H9 (cell line): ENCODE measurements at regions not wholly inside any gene's neighbourhood (a gene's known extent, or its start where the extent isn't known, plus 50 kb on each side); places are given as distances from the start of the nearest gene placed in this dataset.

Source experiments
- DNase-seq: peaks from one replicate; pipeline ENCODE4 v3.0.0-alpha.2; 2017
- H2AFZ ChIP-seq: one replicate; pipeline ENCODE4 v1.6.1; 2013; ENCODE audit warnings: mild to moderate bottlenecking, low read length, control low read depth, moderate library complexity
- H2AK5ac ChIP-seq: 2 replicates; pipeline ENCODE4 v1.6.1; 2013; ENCODE audit warnings: low read length, control low read depth, mixed read lengths; ENCODE audit not compliant: insufficient read length
- H2BK120ac ChIP-seq: one replicate; pipeline ENCODE4 v1.6.1; 2013; ENCODE audit warnings: low read depth, mild to moderate bottlenecking, low read length, control low read depth, inconsistent platforms; ENCODE audit not compliant: poor library complexity, severe bottlenecking
- H2BK12ac ChIP-seq: 2 replicates; pipeline ENCODE4 v1.6.1; 2013; ENCODE audit warnings: low read length, control low read depth, mixed read lengths, low read depth; ENCODE audit not compliant: insufficient read length
- H2BK15ac ChIP-seq: 2 replicates; pipeline ENCODE4 v1.6.1; 2013; ENCODE audit warnings: low read depth, low read length, control low read depth
- H2BK20ac ChIP-seq: one replicate; pipeline ENCODE4 v1.6.1; 2013; ENCODE audit warnings: low read depth, mild to moderate bottlenecking, low read length, control low read depth, inconsistent platforms; ENCODE audit not compliant: poor library complexity, severe bottlenecking
- H2BK5ac ChIP-seq: 2 replicates; pipeline ENCODE4 v1.6.1; 2013; ENCODE audit warnings: low read length, control low read depth, mixed read lengths; ENCODE audit not compliant: insufficient read length
- H3K14ac ChIP-seq: 2 replicates; pipeline ENCODE4 v1.6.1; 2013; ENCODE audit warnings: low read length, control low read depth; ENCODE audit not compliant: insufficient read depth
- H3K18ac ChIP-seq: 2 replicates; pipeline ENCODE4 v1.6.1; 2013; ENCODE audit warnings: low read depth, mild to moderate bottlenecking, mixed read lengths, low read length, control low read depth; ENCODE audit not compliant: insufficient read length
- H3K23ac ChIP-seq: 2 replicates; pipeline ENCODE4 v1.6.1; 2013; ENCODE audit warnings: low read length, control low read depth, mixed read lengths, low read depth; ENCODE audit not compliant: insufficient read length
- H3K23me2 ChIP-seq: 2 replicates; pipeline ENCODE4 v1.6.1; 2013; ENCODE audit warnings: low read depth, mild to moderate bottlenecking, mixed read lengths, low read length, control low read depth; ENCODE audit not compliant: insufficient read length, poor library complexity, severe bottlenecking
- H3K27ac ChIP-seq: 2 replicates; pipeline ENCODE4 v1.5.1; 2013; ENCODE audit warnings: low read length, control low read depth, mixed read lengths, low read depth; ENCODE audit not compliant: insufficient read length
- H3K27me3 ChIP-seq: 2 replicates; pipeline ENCODE4 v1.6.1; 2013; ENCODE audit warnings: low read length, control low read depth, inconsistent platforms; ENCODE audit not compliant: insufficient read depth
- H3K4ac ChIP-seq: 2 replicates; pipeline ENCODE4 v1.6.1; 2013; ENCODE audit warnings: low read depth, mild to moderate bottlenecking, control low read depth, inconsistent platforms, low read length, moderate library complexity
- H3K4me1 ChIP-seq: 2 replicates; pipeline ENCODE4 v1.6.1; 2013; ENCODE audit warnings: low read length, control low read depth, inconsistent platforms; ENCODE audit not compliant: insufficient read depth
- H3K4me2 ChIP-seq: 2 replicates; pipeline ENCODE4 v1.6.1; 2013; ENCODE audit warnings: low read length, control low read depth, mixed read lengths; ENCODE audit not compliant: insufficient read length, insufficient read depth
- H3K56ac ChIP-seq: 2 replicates; pipeline ENCODE4 v1.6.1; 2013; ENCODE audit warnings: low read depth, mild to moderate bottlenecking, mixed read lengths, low read length, control low read depth; ENCODE audit not compliant: insufficient read length
- H3K79me1 ChIP-seq: 2 replicates; pipeline ENCODE4 v1.6.1; 2013; ENCODE audit warnings: low read depth, mild to moderate bottlenecking, moderate library complexity, low read length, control low read depth, inconsistent platforms; ENCODE audit not compliant: insufficient read depth, poor library complexity, severe bottlenecking
- H3K79me2 ChIP-seq: 2 replicates; pipeline ENCODE4 v1.6.1; 2013; ENCODE audit warnings: low read length, control low read depth, inconsistent platforms; ENCODE audit not compliant: insufficient read depth
- H3K9ac ChIP-seq: 2 replicates; pipeline ENCODE4 v1.6.1; 2013; ENCODE audit warnings: low read length, control low read depth, mixed read lengths; ENCODE audit not compliant: insufficient read length; ENCODE audit errors: extremely low read depth
- H3K9me3 ChIP-seq: one replicate; pipeline ENCODE4 v1.6.1; 2013; ENCODE audit warnings: low read depth, low read length, inconsistent platforms; ENCODE audit not compliant: control insufficient read depth
- H3T11ph ChIP-seq: one replicate; pipeline ENCODE4 v1.6.1; 2013; ENCODE audit warnings: mild to moderate bottlenecking, low read length, control low read depth, inconsistent platforms
- H4K20me1 ChIP-seq: one replicate; pipeline ENCODE4 v1.6.1; 2013; ENCODE audit not compliant: control insufficient read depth, insufficient read length, insufficient read depth
- H4K5ac ChIP-seq: 2 replicates; pipeline ENCODE4 v1.6.1; 2013; ENCODE audit warnings: low read depth, mild to moderate bottlenecking, mixed read lengths, low read length, control low read depth; ENCODE audit not compliant: insufficient read length
- H4K8ac ChIP-seq: replicated peaks from 2 replicates; pipeline ENCODE4 v1.6.1; 2013; ENCODE audit warnings: low read length, control low read depth, mixed read lengths, low read depth; ENCODE audit not compliant: insufficient read length
- H4K91ac ChIP-seq: 2 replicates; pipeline ENCODE4 v1.6.1; 2013; ENCODE audit warnings: low read depth, mild to moderate bottlenecking, moderate library complexity, mixed read lengths, low read length, control low read depth; ENCODE audit not compliant: insufficient read length
- H3K27ac Mint-ChIP-seq, 3 experiments: 2 replicates in 2 of 3; 3 replicates in 1 of 3; pipeline ENCODE4 v1.8.0; 2020 to 2021; ENCODE audit warnings: mixed read lengths in 3 of 3, mild to moderate bottlenecking in 1 of 3, moderate library complexity in 1 of 3
- H3K27me3 Mint-ChIP-seq: 2 replicates; pipeline ENCODE4 v1.8.0; 2021; ENCODE audit warnings: low read depth, mild to moderate bottlenecking, moderate library complexity, mixed read lengths
- H3K36me3 Mint-ChIP-seq, 3 experiments: 2 replicates in 2 of 3; 3 replicates in 1 of 3; pipeline ENCODE4 v1.8.0; 2020 to 2021; ENCODE audit warnings: low read depth in 3 of 3, mixed read lengths in 3 of 3; ENCODE audit not compliant: insufficient read depth in 1 of 3
- H3K4me1 Mint-ChIP-seq, 2 experiments: 2 replicates each; pipeline ENCODE4 v1.8.0; 2020; ENCODE audit warnings: mixed read lengths in 2 of 2
- H3K4me3 Mint-ChIP-seq, 2 experiments: 2 replicates in 1 of 2; 3 replicates in 1 of 2; pipeline ENCODE4 v1.8.0; 2020 to 2021; ENCODE audit warnings: mild to moderate bottlenecking in 2 of 2, mixed read lengths in 2 of 2, moderate library complexity in 1 of 2
- H3K9me3 Mint-ChIP-seq, 2 experiments: 2 replicates in 1 of 2; 3 replicates in 1 of 2; pipeline ENCODE4 v1.8.0; 2020; ENCODE audit warnings: mild to moderate bottlenecking in 2 of 2, mixed read lengths in 2 of 2, moderate library complexity in 1 of 2
- CTCF ChIP-seq: fragments of 200-600 bp; sonication (generic); conservative IDR thresholded peaks from 3 replicates; pipeline ENCODE4 v1.8.0; 2021; ENCODE audit warnings: antibody characterized with exemption, mild to moderate bottlenecking
- WGBS: extraction: QIAGEN DNeasy Blood & Tissue Kit; methylation state at CpG from one replicate; pipeline ENCODE4 v1.1.7; 2013; ENCODE audit warnings: missing lambda C conversion rate, low lambda C conversion rate, mixed read lengths; ENCODE audit not compliant: insufficient read length; ENCODE audit errors: extremely low coverage; 5-methylcytosine and 5-hydroxymethylcytosine counted together

GRCh38 chr3:182711853-182712252 is 81.5 kb upstream of the ATP11B start:
- no peaks in the 10 kb centered on the region for H3K36me3 Mint-ChIP-seq
- TF ChIP-seq CTCF: no peak
- Histone ChIP-seq H2BK120ac (no peak overlapping the region), H3K4me2 (no peak overlapping the region), H4K5ac (no peak overlapping the region), H4K91ac (no peak overlapping the region), H3K23ac (no peak overlapping the region), H3K9me3 (no peaks in the 10 kb centered on the region), H2BK5ac (no peak overlapping the region), H3K79me2 (no peaks in the 10 kb centered on the region), H3K9ac (no peak overlapping the region), H3K23me2 (no peaks in the 10 kb centered on the region), H3K4ac (no peak overlapping the region), H4K20me1 (no peaks in the 10 kb centered on the region), H3K27ac (no peak overlapping the region), H3K18ac (no peak overlapping the region), H3K4me1 (no peaks in the 10 kb centered on the region; the same call in 1 of the 2 replicates), H3T11ph (no peak overlapping the region), H2AK5ac (no peak overlapping the region), H3K56ac (no peak overlapping the region), H3K79me1 (no peaks in the 10 kb centered on the region), H2BK20ac (no peak overlapping the region), H3K27me3 (no peaks in the 10 kb centered on the region), H2BK15ac (no peak overlapping the region), H2BK12ac (no peak overlapping the region), H2AFZ (no peak overlapping the region), H3K14ac (no peak overlapping the region), H4K8ac (no peak overlapping the region)
- H3K4me3 Mint-ChIP-seq: no peak overlapping the region
- H3K27me3 Mint-ChIP-seq: no peaks in the 10 kb centered on the region
- no peak overlapping the region for H3K27ac Mint-ChIP-seq
- peaks cover 9 to 16% of the 10 kb centered on the region in 2 experiments for H3K4me1 Mint-ChIP-seq
- H3K9me3 Mint-ChIP-seq: no peaks in the 10 kb centered on the region; a peak in 1 of 5 replicates
- DNase-seq: no peak
- WGBS: no CpG with 5 or more reads among the region's 2 CpGs
